ENCODE measurements at regions not wholly inside any gene's neighbourhood (a gene's known extent, or its start where the extent isn't known, plus 50 kb on each side); places are given as distances from the start of the nearest gene placed in this dataset.

DNA sequence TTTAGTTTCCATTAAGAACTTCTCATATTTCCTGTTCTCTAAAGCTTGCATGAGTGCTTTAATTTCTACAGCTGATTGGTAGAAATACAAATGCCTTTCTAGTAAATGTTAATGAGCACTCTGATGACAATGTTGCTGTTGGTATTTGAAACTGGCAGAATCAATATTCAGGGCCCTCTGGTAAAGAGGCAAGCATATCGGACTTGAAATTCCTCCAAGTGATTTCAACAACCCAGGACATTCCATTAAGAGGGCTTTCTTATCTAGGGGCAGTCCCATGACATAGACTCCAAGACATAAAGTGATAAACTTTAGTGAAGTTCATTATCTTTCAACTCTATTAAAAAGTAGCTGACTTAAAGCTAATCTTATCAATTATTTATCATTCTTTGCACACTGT lies 83.1 kb upstream of the VCX start:
- Histone ChIP-seq H3K27me3 (ENCODE audit: insufficient read depth, poor library complexity, severe bottlenecking) (no peaks in the 10 kb centered on the region), H3K4me3 (replicated peaks; ENCODE audit: insufficient read depth, low read length) (no peak overlapping the region), H3K27ac (replicated peaks) (no peak overlapping the region)
- DNase-seq (ENCODE audit: low read depth in 1 of 2, low spot score in 1 of 2), result no peak
- TF ChIP-seq GABPA (IDR thresholded peaks at IDR 0.05; ENCODE audit: low read depth), result no peak
- TF ChIP-seq CTCF (IDR thresholded peaks at IDR 0.05; ENCODE audit: insufficient read depth, low read length), result no peak
- no peak for TF ChIP-seq POLR2AphosphoS5 (IDR thresholded peaks at IDR 0.05; ENCODE audit: low read depth)
- TF ChIP-seq, protein P1, sequence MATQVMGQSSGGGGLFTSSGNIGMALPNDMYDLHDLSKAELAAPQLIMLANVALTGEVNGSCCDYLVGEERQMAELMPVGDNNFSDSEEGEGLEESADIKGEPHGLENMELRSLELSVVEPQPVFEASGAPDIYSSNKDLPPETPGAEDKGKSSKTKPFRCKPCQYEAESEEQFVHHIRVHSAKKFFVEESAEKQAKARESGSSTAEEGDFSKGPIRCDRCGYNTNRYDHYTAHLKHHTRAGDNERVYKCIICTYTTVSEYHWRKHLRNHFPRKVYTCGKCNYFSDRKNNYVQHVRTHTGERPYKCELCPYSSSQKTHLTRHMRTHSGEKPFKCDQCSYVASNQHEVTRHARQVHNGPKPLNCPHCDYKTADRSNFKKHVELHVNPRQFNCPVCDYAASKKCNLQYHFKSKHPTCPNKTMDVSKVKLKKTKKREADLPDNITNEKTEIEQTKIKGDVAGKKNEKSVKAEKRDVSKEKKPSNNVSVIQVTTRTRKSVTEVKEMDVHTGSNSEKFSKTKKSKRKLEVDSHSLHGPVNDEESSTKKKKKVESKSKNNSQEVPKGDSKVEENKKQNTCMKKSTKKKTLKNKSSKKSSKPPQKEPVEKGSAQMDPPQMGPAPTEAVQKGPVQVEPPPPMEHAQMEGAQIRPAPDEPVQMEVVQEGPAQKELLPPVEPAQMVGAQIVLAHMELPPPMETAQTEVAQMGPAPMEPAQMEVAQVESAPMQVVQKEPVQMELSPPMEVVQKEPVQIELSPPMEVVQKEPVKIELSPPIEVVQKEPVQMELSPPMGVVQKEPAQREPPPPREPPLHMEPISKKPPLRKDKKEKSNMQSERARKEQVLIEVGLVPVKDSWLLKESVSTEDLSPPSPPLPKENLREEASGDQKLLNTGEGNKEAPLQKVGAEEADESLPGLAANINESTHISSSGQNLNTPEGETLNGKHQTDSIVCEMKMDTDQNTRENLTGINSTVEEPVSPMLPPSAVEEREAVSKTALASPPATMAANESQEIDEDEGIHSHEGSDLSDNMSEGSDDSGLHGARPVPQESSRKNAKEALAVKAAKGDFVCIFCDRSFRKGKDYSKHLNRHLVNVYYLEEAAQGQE (IDR thresholded peaks at IDR 0.05; ENCODE audit: insufficient replicate concordance, low read depth), result no peak
- TF ChIP-seq SPI1 (IDR thresholded peaks at IDR 0.05; ENCODE audit: borderline replicate concordance, low read depth), result no peak

GRCh38 chrX:7746856-7747255 lies 96.1 kb upstream of the VCX start:
- TF ChIP-seq SPI1 (IDR thresholded peaks at IDR 0.05; ENCODE audit: borderline replicate concordance, low read depth), result no peak
- Histone ChIP-seq H3K27ac (replicated peaks) (no peak overlapping the region), H3K4me3 (replicated peaks; ENCODE audit: insufficient read depth, low read length) (no peak overlapping the region), H3K27me3 (ENCODE audit: insufficient read depth, poor library complexity, severe bottlenecking) (no peaks in the 10 kb centered on the region)
- no peak for DNase-seq (ENCODE audit: low read depth in 1 of 2, low spot score in 1 of 2)

- Histone ChIP-seq H3K27me3 (ENCODE audit: insufficient read depth, poor library complexity, severe bottlenecking) (no peaks in the 10 kb centered on the region), H3K27ac (replicated peaks) (no peak overlapping the region), H3K4me3 (replicated peaks; ENCODE audit: insufficient read depth, low read length) (no peak overlapping the region)
- DNase-seq (ENCODE audit: low read depth in 1 of 2, low spot score in 1 of 2), result peak in 1 of 2 experiments; percentile 6
- TF ChIP-seq GABPA (IDR thresholded peaks at IDR 0.05; ENCODE audit: low read depth) (no peak), POLR2AphosphoS5 (IDR thresholded peaks at IDR 0.05; ENCODE audit: low read depth) (no peak), SPI1 (IDR thresholded peaks at IDR 0.05; ENCODE audit: borderline replicate concordance, low read depth) (no peak), CTCF (IDR thresholded peaks at IDR 0.05; ENCODE audit: insufficient read depth, low read length) (no peak)
- TF ChIP-seq, protein P1 (IDR thresholded peaks at IDR 0.05; ENCODE audit: insufficient replicate concordance, low read depth), result no peak
Observed at GRCh38 chrX:7730071-7730470, 112.9 kb upstream of the VCX start.

DNA sequence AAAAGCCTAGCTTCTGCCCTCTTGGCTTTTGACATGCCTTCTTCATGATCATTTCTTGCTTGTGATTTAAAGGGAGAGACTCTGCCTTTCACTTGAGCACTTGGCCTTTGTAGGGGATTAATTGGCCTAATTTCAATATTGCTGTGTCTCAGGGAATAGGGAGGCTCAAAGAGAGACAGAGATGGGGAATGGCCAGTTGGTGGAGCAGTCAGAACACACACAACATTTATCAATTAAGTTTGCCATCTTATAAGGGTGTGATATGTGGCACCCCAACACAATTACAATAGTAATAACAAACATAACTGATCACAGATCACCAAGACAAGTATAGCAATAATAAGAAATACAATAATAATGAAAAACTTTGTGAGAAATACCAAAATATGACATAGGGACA lies 122.5 kb upstream of the VCX start:
- Histone ChIP-seq H3K4me3 (replicated peaks; ENCODE audit: insufficient read depth, low read length) (no peak overlapping the region), H3K27ac (replicated peaks) (no peak overlapping the region), H3K27me3 (ENCODE audit: insufficient read depth, poor library complexity, severe bottlenecking) (peaks cover 3% of the 10 kb centered on the region)
- DNase-seq (ENCODE audit: low read depth in 1 of 2, low spot score in 1 of 2), result no peak
- TF ChIP-seq SPI1 (IDR thresholded peaks at IDR 0.05; ENCODE audit: borderline replicate concordance, low read depth) (no peak), CTCF (IDR thresholded peaks at IDR 0.05; ENCODE audit: insufficient read depth, low read length) (no peak), POLR2AphosphoS5 (IDR thresholded peaks at IDR 0.05; ENCODE audit: low read depth) (no peak)
- TF ChIP-seq, protein P1 (IDR thresholded peaks at IDR 0.05; ENCODE audit: insufficient replicate concordance, low read depth), result no peak
